NT2/D1 (cell line): ENCODE measurements at regions not wholly inside any gene's neighbourhood (a gene's known extent, or its start where the extent isn't known, plus 50 kb on each side); places are given as distances from the start of the nearest gene placed in this dataset.

Source experiments
- SUZ12 ChIP-seq: IDR thresholded peaks from 2 replicates; pipeline ENCODE4 v1.6.1; 2011; ENCODE audit not compliant: insufficient read length, insufficient read depth; ENCODE audit errors: extremely low read depth
- YY1 ChIP-seq: IDR thresholded peaks from 2 replicates; pipeline ENCODE4 v1.6.1; 2011; ENCODE audit not compliant: insufficient read length, insufficient read depth

DNA sequence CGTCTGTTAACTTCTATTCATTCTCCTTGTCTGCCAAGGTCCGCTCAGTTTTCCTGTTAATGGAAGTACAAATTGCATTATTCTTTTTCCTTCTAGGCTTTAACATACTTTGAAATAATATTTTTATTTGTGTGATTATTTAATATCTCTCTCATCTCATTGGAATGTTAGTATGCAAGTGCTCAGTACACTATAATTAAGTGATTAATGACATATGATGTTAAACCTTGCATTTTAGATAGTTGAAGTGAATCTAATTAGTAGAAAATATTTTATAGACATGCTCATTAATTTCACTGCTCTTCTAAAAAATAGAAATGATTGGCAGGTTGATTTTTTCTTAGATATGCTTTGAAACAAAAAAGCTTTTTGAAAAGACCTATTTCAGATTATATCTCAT, 1079.8 kb downstream of the RAPGEF2 start:
- TF ChIP-seq SUZ12: no peak
- no peak for TF ChIP-seq YY1
